ENCODE measurements at regions not wholly inside any gene's neighbourhood (a gene's known extent, or its start where the extent isn't known, plus 50 kb on each side); places are given as distances from the start of the nearest gene placed in this dataset.

GRCh38 chr3:40827942-40828688, 303.4 kb downstream of the ZNF621 start:
- TF ChIP-seq EZH2phosphoT487 (IDR thresholded peaks at IDR 0.05): no peak
- TF ChIP-seq EZH2 (IDR thresholded peaks at IDR 0.05): no peak

Data from neural progenitor cell (in vitro differentiated cells).